PFSK-1 (cell line): ENCODE measurements at regions not wholly inside any gene's neighbourhood (a gene's known extent, or its start where the extent isn't known, plus 50 kb on each side); places are given as distances from the start of the nearest gene placed in this dataset.

Source experiments
- FOXP2 ChIP-seq: optimal IDR thresholded peaks from 2 replicates; pipeline ENCODE3; 2011; ENCODE audit warnings: borderline replicate concordance, control low read depth, inconsistent platforms; ENCODE audit not compliant: insufficient read depth; ENCODE audit errors: extremely low read length, extremely low read depth
- POLR2AphosphoS5 ChIP-seq: IDR thresholded peaks from 2 replicates; pipeline ENCODE4 v1.6.1; 2012; ENCODE audit warnings: low read depth, mild to moderate bottlenecking, control low read depth, low read length, moderate library complexity
- REST ChIP-seq, 2 experiments: IDR thresholded peaks; 2 replicates each; pipeline versions ENCODE4 v1.6.1 to v1.8.0; 2011 to 2012; ENCODE audit warnings: low read depth in 2 of 2, low read length in 2 of 2, control low read depth in 1 of 2, inconsistent platforms in 1 of 2, mild to moderate bottlenecking in 1 of 2, moderate library complexity in 1 of 2; ENCODE audit not compliant: insufficient read depth in 1 of 2
- SIN3A ChIP-seq: IDR thresholded peaks from 2 replicates; pipeline ENCODE4 v1.6.1; 2012; ENCODE audit warnings: mild to moderate bottlenecking, low read length, moderate library complexity, borderline replicate concordance; ENCODE audit not compliant: insufficient read depth
- TAF1 ChIP-seq: IDR thresholded peaks from 2 replicates; pipeline ENCODE4 v1.6.1; 2012; ENCODE audit warnings: low read length, control low read depth, borderline replicate concordance; ENCODE audit not compliant: insufficient read depth

- no peak for TF ChIP-seq TAF1
- no peak for TF ChIP-seq POLR2AphosphoS5
- no peak for TF ChIP-seq REST (IDR thresholded peaks at IDR 0.05; ENCODE audit: insufficient read depth in 1 of 2, low read depth in 2 of 2, low read length in 2 of 2)
- TF ChIP-seq SIN3A, result no peak
- no peak for TF ChIP-seq FOXP2
Observed at GRCh38 chr2:82120115-82120514, 1815.6 kb upstream of the LRRTM1 start.

- no peak for TF ChIP-seq FOXP2
- TF ChIP-seq SIN3A, result no peak
- TF ChIP-seq POLR2AphosphoS5, result no peak
- TF ChIP-seq REST (IDR thresholded peaks at IDR 0.05; ENCODE audit: insufficient read depth in 1 of 2, low read depth in 2 of 2, low read length in 2 of 2), result no peak
- no peak for TF ChIP-seq TAF1
Observed at GRCh38 chr2:82109418-82109817, 1804.9 kb upstream of the LRRTM1 start.

GRCh38 chr2:82098617-82099016 is 1794.1 kb upstream of the LRRTM1 start:
- TF ChIP-seq FOXP2 (no peak), TAF1 (no peak), SIN3A (no peak), POLR2AphosphoS5 (no peak), REST (IDR thresholded peaks at IDR 0.05; ENCODE audit: insufficient read depth in 1 of 2, low read depth in 2 of 2, low read length in 2 of 2) (no peak)

GRCh38 chr2:82089518-82089917 is 1785.0 kb upstream of the LRRTM1 start:
- TF ChIP-seq SIN3A, result no peak
- no peak for TF ChIP-seq FOXP2

GRCh38 chr2:82084679-82085392 is 1780.3 kb upstream of the LRRTM1 start:
- TF ChIP-seq POLR2AphosphoS5, result no peak
- no peak for TF ChIP-seq REST (IDR thresholded peaks at IDR 0.05; ENCODE audit: insufficient read depth in 1 of 2, low read depth in 2 of 2, low read length in 2 of 2)
- no peak for TF ChIP-seq TAF1
- TF ChIP-seq FOXP2, result no peak
- no peak for TF ChIP-seq SIN3A
